DND-41 (cell line): ENCODE measurements at regions not wholly inside any gene's neighbourhood (a gene's known extent, or its start where the extent isn't known, plus 50 kb on each side); places are given as distances from the start of the nearest gene placed in this dataset.
"Not testable (repeated sequence)": the region's sequence is repeated elsewhere in the genome, so short reads cannot be mapped to it uniquely, and the experiment has no call there.

Experiments
- ATAC-seq: fragments of 200-7000 bp; cut with Tn5 transposase; 3 replicates; pipeline ENCODE4 v1.9.1; 2021; ENCODE audit warnings: low read depth; ENCODE audit not compliant: insufficient read depth
- DNase-seq: peaks from one replicate; pipeline ENCODE4 v3.0.0-alpha.2; 2020
- H2AFZ ChIP-seq: 2 replicates; pipeline ENCODE4 v1.6.0; 2012; ENCODE audit warnings: low read depth, low read length
- H3K27ac ChIP-seq: 2 replicates; pipeline ENCODE4 v1.5.1; 2012; ENCODE audit warnings: low read length, inconsistent platforms
- H3K27me3 ChIP-seq: fragments of 200-600 bp; sonication (generic); 2 replicates; pipeline ENCODE4 v1.6.0; 2012; ENCODE audit warnings: low read length, mild to moderate bottlenecking, inconsistent platforms; ENCODE audit not compliant: insufficient read depth, poor library complexity
- H3K36me3 ChIP-seq: 2 replicates; pipeline ENCODE4 v1.5.1; 2012; ENCODE audit warnings: low read length, inconsistent platforms; ENCODE audit not compliant: insufficient read depth
- H3K4me1 ChIP-seq: 2 replicates; pipeline ENCODE4 v1.5.1; 2012; ENCODE audit warnings: mild to moderate bottlenecking, low read length; ENCODE audit not compliant: insufficient read depth
- H3K4me2 ChIP-seq: 2 replicates; pipeline ENCODE4 v1.6.0; 2012; ENCODE audit warnings: mild to moderate bottlenecking, moderate library complexity, low read length, inconsistent platforms; ENCODE audit not compliant: insufficient read depth
- H3K4me3 ChIP-seq, 2 experiments: fragments of 200-600 bp in 1 of 2; shearing (Covaris generic) in 1 of 2; 2 replicates each; pipeline ENCODE4 v1.5.1; 2012 to 2016; ENCODE audit warnings: inconsistent platforms in 2 of 2, low read length in 2 of 2, mild to moderate bottlenecking in 2 of 2, low read depth in 1 of 2, moderate library complexity in 1 of 2
- H3K79me2 ChIP-seq: 2 replicates; pipeline ENCODE4 v1.6.0; 2012; ENCODE audit warnings: low read length, inconsistent platforms; ENCODE audit not compliant: insufficient read depth
- H3K9ac ChIP-seq: 2 replicates; pipeline ENCODE4 v1.6.0; 2012; ENCODE audit warnings: low read depth, mild to moderate bottlenecking, inconsistent platforms, low read length, moderate library complexity
- H3K9me3 ChIP-seq: 2 replicates; pipeline ENCODE4 v1.5.1; 2012; ENCODE audit warnings: low read length, moderate library complexity, mild to moderate bottlenecking, inconsistent platforms; ENCODE audit not compliant: insufficient read depth, severe bottlenecking
- H4K20me1 ChIP-seq: 2 replicates; pipeline ENCODE4 v1.6.0; 2012; ENCODE audit warnings: low read length; ENCODE audit not compliant: insufficient read depth
- EZH2 ChIP-seq: IDR thresholded peaks from 3 replicates; pipeline ENCODE4 v1.6.1; 2012; ENCODE audit warnings: borderline replicate concordance, low read depth, mild to moderate bottlenecking, moderate library complexity, low read length, inconsistent platforms; ENCODE audit not compliant: severe bottlenecking
- TF ChIP-seq, protein P1 (sequence below): IDR thresholded peaks from 2 replicates; pipeline ENCODE4 v1.5.1; 2012; ENCODE audit warnings: borderline replicate concordance, low read length, moderate library complexity, mild to moderate bottlenecking; ENCODE audit not compliant: poor library complexity, severe bottlenecking; ENCODE audit errors: extremely low read depth

DNA sequence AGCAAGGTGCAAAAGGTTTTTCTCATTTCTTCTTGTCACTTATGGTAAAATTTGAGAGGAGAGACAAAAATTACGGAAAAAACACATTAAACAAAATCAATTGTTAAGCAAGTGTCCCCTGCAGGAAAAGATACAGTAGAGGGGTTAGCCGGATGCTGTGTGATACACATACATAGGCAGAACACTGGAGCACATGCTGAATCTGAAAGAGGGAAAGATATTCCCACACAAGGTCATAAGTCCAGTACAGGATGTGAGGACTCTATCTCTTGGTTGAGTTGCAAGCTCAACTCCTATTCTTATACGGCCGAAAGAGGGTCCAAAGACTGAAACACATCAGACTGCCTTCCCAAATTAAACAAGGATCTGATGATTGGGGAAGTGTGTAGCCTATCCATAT is 427.5 kb upstream of the NUDT12 start:
- Histone ChIP-seq H3K27me3 (no peaks in the 10 kb centered on the region), H2AFZ (no peak overlapping the region), H3K4me3 (no peak overlapping the region), H3K4me2 (no peak overlapping the region), H3K36me3 (no peaks in the 10 kb centered on the region), H3K4me1 (no peaks in the 10 kb centered on the region), H3K9ac (no peak overlapping the region), H4K20me1 (no peaks in the 10 kb centered on the region), H3K27ac (no peak overlapping the region), H3K79me2 (no peaks in the 10 kb centered on the region), H3K9me3 (no peaks in the 10 kb centered on the region)
- ATAC-seq: no peak
- no peak for DNase-seq
- TF ChIP-seq, protein P1, sequence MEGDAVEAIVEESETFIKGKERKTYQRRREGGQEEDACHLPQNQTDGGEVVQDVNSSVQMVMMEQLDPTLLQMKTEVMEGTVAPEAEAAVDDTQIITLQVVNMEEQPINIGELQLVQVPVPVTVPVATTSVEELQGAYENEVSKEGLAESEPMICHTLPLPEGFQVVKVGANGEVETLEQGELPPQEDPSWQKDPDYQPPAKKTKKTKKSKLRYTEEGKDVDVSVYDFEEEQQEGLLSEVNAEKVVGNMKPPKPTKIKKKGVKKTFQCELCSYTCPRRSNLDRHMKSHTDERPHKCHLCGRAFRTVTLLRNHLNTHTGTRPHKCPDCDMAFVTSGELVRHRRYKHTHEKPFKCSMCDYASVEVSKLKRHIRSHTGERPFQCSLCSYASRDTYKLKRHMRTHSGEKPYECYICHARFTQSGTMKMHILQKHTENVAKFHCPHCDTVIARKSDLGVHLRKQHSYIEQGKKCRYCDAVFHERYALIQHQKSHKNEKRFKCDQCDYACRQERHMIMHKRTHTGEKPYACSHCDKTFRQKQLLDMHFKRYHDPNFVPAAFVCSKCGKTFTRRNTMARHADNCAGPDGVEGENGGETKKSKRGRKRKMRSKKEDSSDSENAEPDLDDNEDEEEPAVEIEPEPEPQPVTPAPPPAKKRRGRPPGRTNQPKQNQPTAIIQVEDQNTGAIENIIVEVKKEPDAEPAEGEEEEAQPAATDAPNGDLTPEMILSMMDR: no peak
- TF ChIP-seq EZH2: no peak

DNA sequence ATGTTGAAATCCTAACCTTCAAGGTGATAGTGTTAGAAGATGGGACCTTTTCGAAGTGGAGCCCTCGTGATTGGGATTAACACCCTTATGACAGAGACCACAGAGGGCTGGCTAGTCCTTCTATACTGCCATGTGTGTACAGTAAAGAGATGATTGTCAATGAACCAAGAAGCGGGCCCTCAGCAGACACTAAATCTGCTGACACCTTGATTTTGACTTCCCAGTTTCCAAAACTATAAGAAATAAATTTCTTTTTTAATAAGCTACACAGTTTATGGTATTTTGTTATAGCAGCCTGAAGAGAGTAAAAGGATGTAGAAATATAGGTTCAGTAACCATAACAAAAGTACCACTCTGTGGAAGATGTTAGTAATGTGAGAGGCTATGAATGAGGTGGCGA is 419.0 kb upstream of the NUDT12 start:
- ATAC-seq (no peak), DNase-seq (no peak)
- Histone ChIP-seq H3K27me3 (no peaks in the 10 kb centered on the region), H3K27ac (no peak overlapping the region), H2AFZ (no peak overlapping the region), H3K4me1 (no peaks in the 10 kb centered on the region), H3K4me3 (no peak overlapping the region), H3K4me2 (no peak overlapping the region), H3K9me3 (no peaks in the 10 kb centered on the region), H3K9ac (no peak overlapping the region), H3K36me3 (no peaks in the 10 kb centered on the region), H4K20me1 (no peaks in the 10 kb centered on the region), H3K79me2 (no peaks in the 10 kb centered on the region)
- TF ChIP-seq, protein P1: no peak
- no peak for TF ChIP-seq EZH2

DNA sequence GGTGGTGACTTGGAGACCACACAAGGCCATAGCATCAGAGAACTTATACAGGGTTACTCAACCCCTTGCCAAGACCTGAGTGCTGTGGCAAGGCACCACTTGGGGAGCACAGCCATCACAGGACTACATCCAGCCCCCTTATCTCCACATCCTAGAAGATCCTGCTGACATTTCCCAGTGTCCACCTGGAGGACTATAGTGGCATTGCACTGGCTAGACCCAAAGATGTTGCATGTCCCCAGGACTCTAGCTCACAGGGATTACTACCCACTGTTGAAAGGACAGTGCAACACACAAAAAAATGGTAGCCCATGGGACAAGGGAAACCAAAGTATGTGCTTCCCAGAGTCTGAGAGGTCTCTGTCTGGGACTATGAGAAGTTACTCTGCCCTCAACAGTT is 411.1 kb upstream of the NUDT12 start:
- no peaks in the 10 kb centered on the region for H3K79me2 ChIP-seq

DNA sequence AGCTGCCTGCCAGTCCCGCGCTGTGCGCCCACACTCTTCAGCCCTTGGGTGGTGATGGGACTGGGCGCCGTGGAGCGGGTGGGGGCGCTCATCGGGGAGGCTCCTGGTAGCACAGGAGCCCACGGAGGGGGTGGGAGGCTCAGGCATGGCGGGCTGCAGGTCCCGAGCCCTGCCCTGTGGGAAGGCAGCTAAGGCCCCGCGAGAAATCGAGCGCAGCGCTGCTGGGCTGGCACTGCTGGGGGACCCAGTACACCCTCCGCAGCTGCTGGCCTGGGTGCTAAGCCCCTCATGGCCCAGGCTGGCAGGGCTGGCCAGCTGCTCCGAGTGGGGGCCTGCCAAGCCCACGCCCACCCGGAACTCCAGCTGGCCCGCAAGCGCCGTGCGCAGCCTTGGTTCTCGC is 403.7 kb upstream of the NUDT12 start:
- not testable (repeated sequence) for DNase-seq, H3K9ac ChIP-seq, H3K4me1 ChIP-seq, H3K27me3 ChIP-seq, H2AFZ ChIP-seq, ATAC-seq, H3K79me2 ChIP-seq, H3K4me3 ChIP-seq, H3K27ac ChIP-seq, H3K4me2 ChIP-seq, H3K9me3 ChIP-seq, H4K20me1 ChIP-seq, H3K36me3 ChIP-seq

More for the DNA sequence above, 411.1 kb upstream of the NUDT12 start:
- no peak for DNase-seq
- Histone ChIP-seq H3K4me1 (no peaks in the 10 kb centered on the region), H3K9me3 (peaks cover 7% of the 10 kb centered on the region), H3K4me3 (no peak overlapping the region), H3K9ac (no peak overlapping the region), H3K27ac (no peak overlapping the region), H3K27me3 (no peaks in the 10 kb centered on the region), H4K20me1 (no peaks in the 10 kb centered on the region), H3K4me2 (no peak overlapping the region), H3K36me3 (no peaks in the 10 kb centered on the region), H2AFZ (no peak overlapping the region)
- TF ChIP-seq, protein P1: peak; percentile 15
- no peak for TF ChIP-seq EZH2
- ATAC-seq: no peak
